22Rv1 (cell line): ENCODE measurements at regions not wholly inside any gene's neighbourhood (a gene's known extent, or its start where the extent isn't known, plus 50 kb on each side); places are given as distances from the start of the nearest gene placed in this dataset.

ENCODE experiments used
- H3K27ac ChIP-seq: fragments of 450-650 bp; 2 replicates; pipeline ENCODE4 v1.5.1; 2017
- ZFX ChIP-seq: fragments of 450-650 bp; IDR thresholded peaks from 2 replicates; pipeline ENCODE4 v1.6.1; 2017; ENCODE audit warnings: antibody characterized with exemption, borderline replicate concordance
- TF ChIP-seq, protein P1 (sequence below): fragments of 450-650 bp; IDR thresholded peaks from 2 replicates; pipeline ENCODE4 v1.5.1; 2017; ENCODE audit warnings: mild to moderate bottlenecking

GRCh38 chr3:117822416-117822815 lies 1112.8 kb downstream of the TUSC7 start:
- no peak for TF ChIP-seq ZFX
- TF ChIP-seq, protein P1, sequence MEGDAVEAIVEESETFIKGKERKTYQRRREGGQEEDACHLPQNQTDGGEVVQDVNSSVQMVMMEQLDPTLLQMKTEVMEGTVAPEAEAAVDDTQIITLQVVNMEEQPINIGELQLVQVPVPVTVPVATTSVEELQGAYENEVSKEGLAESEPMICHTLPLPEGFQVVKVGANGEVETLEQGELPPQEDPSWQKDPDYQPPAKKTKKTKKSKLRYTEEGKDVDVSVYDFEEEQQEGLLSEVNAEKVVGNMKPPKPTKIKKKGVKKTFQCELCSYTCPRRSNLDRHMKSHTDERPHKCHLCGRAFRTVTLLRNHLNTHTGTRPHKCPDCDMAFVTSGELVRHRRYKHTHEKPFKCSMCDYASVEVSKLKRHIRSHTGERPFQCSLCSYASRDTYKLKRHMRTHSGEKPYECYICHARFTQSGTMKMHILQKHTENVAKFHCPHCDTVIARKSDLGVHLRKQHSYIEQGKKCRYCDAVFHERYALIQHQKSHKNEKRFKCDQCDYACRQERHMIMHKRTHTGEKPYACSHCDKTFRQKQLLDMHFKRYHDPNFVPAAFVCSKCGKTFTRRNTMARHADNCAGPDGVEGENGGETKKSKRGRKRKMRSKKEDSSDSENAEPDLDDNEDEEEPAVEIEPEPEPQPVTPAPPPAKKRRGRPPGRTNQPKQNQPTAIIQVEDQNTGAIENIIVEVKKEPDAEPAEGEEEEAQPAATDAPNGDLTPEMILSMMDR, result no peak

GRCh38 chr3:117836296-117836695 lies 1126.7 kb downstream of the TUSC7 start:
- no peak for TF ChIP-seq ZFX
- TF ChIP-seq, protein P1, result no peak

More at GRCh38 chr3:117822416-117822815, 1112.8 kb downstream of the TUSC7 start:
- H3K27ac ChIP-seq, result no peak overlapping the region

GRCh38 chr3:117837391-117837790 lies 1127.8 kb downstream of the TUSC7 start:
- no peak overlapping the region for H3K27ac ChIP-seq
- TF ChIP-seq, protein P1, result no peak
- TF ChIP-seq ZFX, result no peak

More at GRCh38 chr3:117836296-117836695, 1126.7 kb downstream of the TUSC7 start:
- H3K27ac ChIP-seq, result no peak overlapping the region

- TF ChIP-seq ZFX, result no peak
- no peak overlapping the region for H3K27ac ChIP-seq
These were observed 1132.5 kb downstream of the TUSC7 start for GRCh38 chr3:117842086-117842485.

DNA sequence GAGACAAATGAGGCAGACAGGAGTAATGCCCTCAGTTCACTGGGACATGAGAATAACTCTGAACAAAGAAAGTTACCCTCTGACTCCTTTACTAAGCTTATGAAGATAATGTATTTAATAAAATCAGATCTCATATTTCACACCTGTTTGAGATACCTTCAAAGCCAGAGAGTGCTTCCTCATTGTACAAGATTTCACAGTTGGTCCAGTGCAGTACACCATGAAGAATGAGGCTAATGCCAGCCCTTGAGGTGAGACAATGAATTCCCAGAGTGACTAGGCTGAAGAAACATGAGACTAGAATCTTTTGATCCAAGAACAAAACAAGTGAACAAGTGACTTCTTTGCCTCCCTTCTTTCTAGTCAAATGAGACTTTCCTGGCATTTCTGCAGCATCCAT lies 1133.8 kb downstream of the TUSC7 start:
- H3K27ac ChIP-seq, result no peak overlapping the region
- no peak for TF ChIP-seq ZFX
- TF ChIP-seq, protein P1, result no peak

GRCh38 chr3:117844676-117845075 lies 1135.1 kb downstream of the TUSC7 start:
- no peak overlapping the region for H3K27ac ChIP-seq
- TF ChIP-seq, protein P1, result no peak
- TF ChIP-seq ZFX, result no peak

GRCh38 chr3:117846238-117846637 lies 1136.7 kb downstream of the TUSC7 start:
- no peak for TF ChIP-seq ZFX
- TF ChIP-seq, protein P1, result no peak
- H3K27ac ChIP-seq, result no peak overlapping the region

DNA sequence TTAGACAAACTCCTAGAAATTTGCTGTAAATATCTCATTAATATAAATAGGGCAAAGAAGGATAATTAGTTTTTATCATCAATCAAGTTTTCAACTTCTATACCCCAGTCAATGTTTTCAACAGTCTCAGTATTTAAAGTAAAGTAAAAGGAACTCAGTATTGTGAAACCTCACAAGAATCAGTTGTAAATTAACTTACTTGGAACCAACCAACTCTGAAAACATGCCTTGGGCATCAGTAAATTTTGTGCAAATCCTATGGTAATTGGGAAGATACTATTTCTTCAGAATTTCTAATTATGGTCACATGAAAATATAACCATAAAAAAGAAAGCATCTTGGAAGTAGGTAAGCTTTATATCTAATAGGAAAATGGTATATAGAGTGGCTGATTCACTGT lies 1139.0 kb downstream of the TUSC7 start:
- TF ChIP-seq ZFX, result no peak
- TF ChIP-seq, protein P1, result no peak
- no peak overlapping the region for H3K27ac ChIP-seq
